Activated T-cell treated with anti-CD3 and anti-CD28 coated beads, Interleukin-2, amount 50 U/mL, for 48 hours (primary cell): ENCODE measurements at regions not wholly inside any gene's neighbourhood (a gene's known extent, or its start where the extent isn't known, plus 50 kb on each side); places are given as distances from the start of the nearest gene placed in this dataset.
"Not testable (repeated sequence)": the region's sequence is repeated elsewhere in the genome, so short reads cannot be mapped to it uniquely, and the experiment has no call there.

Experiments used
- DNase-seq, 2 experiments: peaks; one replicate each; pipeline ENCODE4 v3.0.0-alpha.2; 2020

GRCh38 chr13:71213252-71213821 lies 653.7 kb downstream of the DACH1 start:
- no peak for DNase-seq

DNA sequence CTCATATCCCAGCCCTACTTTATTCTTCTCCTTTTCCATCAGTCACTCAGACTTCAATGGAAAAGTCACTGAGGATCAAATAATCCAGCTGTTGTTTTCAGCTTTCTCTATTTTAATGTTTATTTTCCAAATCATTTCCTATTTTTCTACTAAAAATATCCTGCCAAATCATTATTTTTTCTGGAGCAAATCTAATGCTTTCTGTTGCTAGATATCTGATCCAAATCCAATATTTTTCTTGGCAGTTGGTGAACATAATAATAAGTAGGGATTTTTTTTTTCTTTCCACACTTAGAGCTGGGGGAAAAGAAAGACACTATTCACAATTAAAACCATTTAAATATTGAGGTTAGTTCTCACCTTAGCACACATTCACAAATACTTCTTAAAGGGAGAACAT lies 656.1 kb downstream of the DACH1 start:
- DNase-seq, result no peak

- DNase-seq, result no peak
Observed at GRCh38 chr13:71209217-71209616, 657.8 kb downstream of the DACH1 start.

- DNase-seq, result not testable (repeated sequence)
Observed at GRCh38 chr13:71184583-71184982, 682.4 kb downstream of the DACH1 start.

DNA sequence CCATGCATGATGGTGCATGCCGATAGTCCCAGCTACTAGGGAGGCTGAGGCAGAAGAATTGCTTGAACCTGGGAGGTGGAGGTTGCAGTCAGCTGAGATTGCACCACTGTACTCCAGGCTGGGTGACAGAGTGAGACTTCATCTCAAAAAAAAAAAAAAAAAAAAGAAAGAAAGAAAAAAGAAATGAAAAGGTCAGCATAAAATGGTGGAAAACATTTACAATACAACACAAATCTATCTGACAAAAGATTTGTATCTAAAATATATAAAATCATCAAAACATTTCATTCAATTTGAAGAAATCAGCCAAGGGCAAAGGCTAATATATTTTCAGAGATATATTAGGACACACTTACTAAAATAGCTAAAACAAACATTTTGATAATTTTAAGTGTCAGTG lies 683.7 kb downstream of the DACH1 start:
- DNase-seq, result not testable (repeated sequence)

- no peak for DNase-seq
Observed at GRCh38 chr13:71171740-71172139, 695.3 kb downstream of the DACH1 start.

DNA sequence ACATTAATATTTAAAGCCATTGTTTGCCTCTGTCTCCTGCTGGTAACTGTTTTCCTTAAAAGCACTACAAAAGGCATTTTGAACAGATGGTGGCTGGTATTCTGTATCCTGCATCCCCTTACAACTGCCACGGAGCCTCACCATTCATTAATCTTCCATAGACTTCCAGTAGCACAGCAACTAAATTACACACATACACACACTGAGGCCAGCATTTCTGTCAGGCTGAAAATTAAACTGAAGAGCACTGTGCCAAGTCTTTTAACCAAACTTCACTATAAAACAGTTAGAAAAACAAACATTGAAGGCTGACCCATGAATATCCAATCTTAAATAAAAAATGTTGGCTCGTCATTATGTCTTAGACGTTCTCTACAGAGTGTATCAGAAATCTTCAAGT lies 697.8 kb downstream of the DACH1 start:
- DNase-seq, result no peak

- no peak for DNase-seq
Observed at GRCh38 chr13:71156550-71156949, 710.5 kb downstream of the DACH1 start.

DNA sequence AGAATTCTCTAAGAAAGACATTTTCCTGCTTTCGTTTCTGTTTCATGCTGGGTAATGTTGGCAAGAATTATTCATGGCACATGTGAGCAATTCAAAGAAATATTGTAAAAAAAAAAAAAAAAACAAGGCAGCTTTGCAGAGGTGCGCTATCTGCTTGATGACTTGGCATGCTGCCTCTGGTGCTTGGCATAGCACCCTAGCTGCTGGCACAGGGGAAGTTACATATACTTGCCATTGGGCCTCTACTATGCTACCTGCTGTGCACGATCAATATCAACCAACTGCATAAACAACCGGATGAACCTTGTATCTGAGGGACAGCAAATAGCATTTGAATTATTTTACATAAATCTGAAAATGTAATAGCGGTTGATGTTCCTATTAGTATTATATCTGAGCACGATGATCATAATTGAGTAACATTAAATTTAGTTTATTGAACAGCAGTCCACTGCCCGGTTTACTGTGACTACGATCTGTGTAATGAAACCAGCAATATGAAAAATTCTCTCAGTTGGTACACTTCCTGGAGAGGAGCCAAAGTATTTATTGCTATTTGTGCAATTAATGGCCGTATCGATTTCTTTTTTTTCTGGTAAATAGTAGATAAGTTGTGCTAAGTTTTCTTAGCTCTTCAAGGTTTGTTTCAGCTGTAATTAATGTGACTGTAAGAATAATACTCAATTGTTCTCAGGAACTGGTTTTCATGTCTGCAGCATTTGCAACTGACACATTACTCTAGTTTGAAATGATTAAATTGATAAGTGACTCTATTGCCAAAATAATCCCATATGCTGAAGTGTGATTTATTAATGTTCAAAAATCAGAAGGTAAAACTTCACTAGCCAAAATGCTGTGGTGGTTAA lies 717.3 kb downstream of the DACH1 start:
- no peak for DNase-seq

- DNase-seq, result no peak
Observed at GRCh38 chr13:71149046-71149445, 718.0 kb downstream of the DACH1 start.

- no peak for DNase-seq
Observed at GRCh38 chr13:71148396-71148795, 718.6 kb downstream of the DACH1 start.

GRCh38 chr13:71144883-71145282 lies 722.1 kb downstream of the DACH1 start:
- DNase-seq, result no peak

DNA sequence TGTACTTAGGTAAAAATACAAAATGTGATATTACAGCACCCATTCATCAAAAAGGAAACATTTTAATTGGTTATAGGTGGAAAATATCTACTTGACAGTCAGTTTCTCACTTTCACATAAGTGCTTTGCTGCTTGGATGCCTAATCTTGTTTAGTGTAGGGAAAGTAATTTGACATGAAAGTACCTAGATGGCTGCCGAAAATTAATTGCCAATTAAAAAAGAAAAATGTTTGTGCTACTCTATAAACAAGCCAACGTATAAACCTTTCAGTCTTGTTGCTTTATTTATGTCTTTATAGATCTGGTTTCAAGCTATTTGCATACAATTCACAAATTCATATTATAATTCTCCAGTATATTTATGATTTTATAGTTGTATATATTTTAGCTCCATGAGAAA lies 729.9 kb downstream of the DACH1 start:
- no peak for DNase-seq

- DNase-seq, result no peak
Observed at GRCh38 chr13:71124230-71124629, 742.8 kb downstream of the DACH1 start.

- DNase-seq, result no peak
Observed at GRCh38 chr13:71118779-71119364, 748.1 kb downstream of the DACH1 start.

DNA sequence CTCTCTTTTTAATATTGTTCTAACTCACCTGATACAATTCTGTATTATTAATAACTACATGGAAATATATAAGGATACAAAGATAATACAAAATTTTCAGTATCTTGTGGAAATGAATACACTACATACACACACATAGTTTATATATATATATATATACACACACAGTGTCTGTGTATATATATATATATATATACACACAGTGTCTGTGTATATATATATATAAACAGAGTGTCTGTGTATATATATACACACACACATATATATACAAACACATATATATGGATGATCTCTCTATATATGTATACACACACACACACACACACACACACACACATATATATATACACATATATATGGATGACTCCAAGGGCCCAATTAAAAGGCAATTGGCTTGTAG lies 749.1 kb downstream of the DACH1 start:
- no peak for DNase-seq

DNA sequence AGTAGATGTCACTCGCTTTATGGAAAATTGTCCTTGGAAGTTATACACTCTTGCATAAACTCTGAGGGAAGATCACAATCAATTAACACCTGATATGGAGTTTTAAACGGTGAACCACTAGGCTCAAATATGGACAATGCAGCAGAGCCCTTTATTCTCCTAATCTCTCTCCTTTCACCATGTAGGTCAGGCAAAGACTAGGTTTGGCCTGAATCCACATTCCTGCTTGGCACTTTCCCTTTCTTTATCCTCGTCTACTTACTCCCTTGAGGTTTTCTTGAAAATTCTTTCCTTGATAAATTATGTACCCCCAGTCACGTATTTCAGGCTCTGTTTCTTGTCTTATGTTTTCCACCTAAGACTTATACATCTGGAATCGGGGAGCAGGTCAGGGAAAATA lies 751.7 kb downstream of the DACH1 start:
- no peak for DNase-seq

DNA sequence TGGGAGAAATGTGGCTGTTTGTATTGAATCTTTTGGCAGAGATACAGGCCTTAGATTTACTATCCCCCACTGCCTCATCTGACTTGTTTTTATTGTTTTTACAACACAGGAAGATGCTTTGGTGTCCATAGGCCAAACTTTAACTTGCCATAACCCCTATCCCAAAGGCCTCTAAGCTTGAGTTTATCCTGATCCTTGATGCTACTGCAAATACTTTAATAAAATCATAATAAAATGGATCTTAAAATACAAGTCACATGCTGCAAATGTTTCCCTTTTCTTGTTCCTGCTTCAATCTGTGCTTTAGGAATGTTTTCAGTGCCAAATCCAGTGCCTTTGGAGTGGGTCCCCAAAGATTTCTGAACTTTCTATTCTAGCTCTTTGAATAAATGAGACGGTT lies 770.6 kb downstream of the DACH1 start:
- no peak for DNase-seq

DNA sequence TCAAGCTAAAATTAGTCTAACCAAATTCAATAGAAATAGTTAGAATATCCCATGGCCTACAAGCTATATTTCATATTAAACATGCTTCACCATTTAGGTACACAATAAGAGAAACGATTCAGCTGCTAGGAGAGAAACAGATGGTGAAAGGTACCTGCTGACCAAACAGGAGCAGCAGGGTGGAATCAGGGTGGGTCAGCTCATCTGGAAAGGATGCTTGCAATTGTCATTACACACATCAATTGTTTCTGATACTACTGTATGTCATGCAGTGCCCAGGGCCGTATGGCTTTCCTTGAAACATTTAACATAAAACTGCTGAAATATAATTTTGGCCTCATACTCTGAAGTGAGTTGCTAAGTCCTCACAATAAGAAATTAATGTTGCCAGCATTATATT lies 776.0 kb downstream of the DACH1 start:
- DNase-seq, result no peak

GRCh38 chr13:71089056-71089455 lies 777.9 kb downstream of the DACH1 start:
- no peak for DNase-seq

DNA sequence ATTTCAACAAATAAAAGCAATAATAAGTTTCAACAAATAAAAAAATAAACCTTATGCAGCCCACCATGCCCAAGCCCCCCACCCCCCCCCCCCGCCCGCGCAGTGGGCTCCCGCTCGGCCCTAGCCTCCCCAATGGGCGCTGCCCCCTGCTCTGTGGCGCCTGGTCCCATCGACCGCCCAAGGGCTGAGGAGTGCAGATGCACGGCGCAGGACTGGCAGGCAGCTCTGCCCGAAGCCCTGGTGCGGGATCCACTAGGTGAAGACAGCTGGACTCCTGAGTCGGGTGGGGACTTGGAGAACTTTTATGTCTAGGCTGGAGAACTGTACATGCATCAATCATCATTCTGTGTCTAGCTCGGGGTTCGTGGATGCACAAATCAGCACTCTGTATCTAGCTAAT lies 779.6 kb downstream of the DACH1 start:
- DNase-seq, result no peak

- no peak for DNase-seq
Observed at GRCh38 chr13:71087006-71087405, 780.0 kb downstream of the DACH1 start.

DNA sequence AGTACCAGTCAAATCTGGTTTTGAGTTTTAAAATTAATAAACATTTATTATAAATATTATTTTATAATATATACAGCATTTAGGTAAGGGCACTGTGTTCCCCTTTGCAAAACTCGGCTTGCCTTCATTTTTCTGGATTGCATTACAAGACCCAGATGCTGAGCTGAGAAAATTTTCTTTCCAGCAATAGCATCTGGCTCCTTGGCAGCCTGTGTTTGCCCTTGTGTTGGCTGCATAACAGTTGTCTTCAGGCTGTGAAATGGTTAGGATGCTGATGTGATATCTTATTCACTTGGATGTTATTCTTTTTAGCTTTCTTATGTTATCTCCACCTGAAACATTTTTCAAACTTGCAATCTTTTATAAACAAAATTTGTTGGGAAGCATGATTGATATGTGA lies 784.4 kb downstream of the DACH1 start:
- no peak for DNase-seq

GRCh38 chr13:71079638-71080037 lies 787.4 kb downstream of the DACH1 start:
- no peak for DNase-seq
